Breast epithelium (tissue), 3 donors: ENCODE measurements at regions not wholly inside any gene's neighbourhood (a gene's known extent, or its start where the extent isn't known, plus 50 kb on each side); places are given as distances from the start of the nearest gene placed in this dataset.

Source experiments
- POLR2A ChIP-seq: fragments of 450-650 bp; IDR thresholded peaks from one replicate; pipeline ENCODE4 v1.6.1; 2016; ENCODE audit warnings: antibody characterized with exemption, mild to moderate bottlenecking, moderate library complexity
- POLR2AphosphoS5 ChIP-seq, 3 donors: sonication (generic); formaldehyde crosslinking; IDR thresholded peaks; one replicate each; pipeline ENCODE4 v1.6.1; 2017; ENCODE audit warnings: antibody characterized with exemption in 3 of 3

- TF ChIP-seq POLR2AphosphoS5 (IDR thresholded peaks at IDR 0.05) (no peak), POLR2A (no peak)
Observed at GRCh38 chr6:145099713-145100112, 635.6 kb downstream of the EPM2A start.
